Endothelial cell of umbilical vein (primary cell): ENCODE measurements at regions not wholly inside any gene's neighbourhood (a gene's known extent, or its start where the extent isn't known, plus 50 kb on each side); places are given as distances from the start of the nearest gene placed in this dataset.

Experiments
- BruUV-seq: library from RNA; stranded (reverse); fragments of 400-500 nt; replicated peaks from 2 replicates; lab custom pipeline; 2021; lab: Mats Ljungman, UMichigan
- CTCF ChIA-PET: fragments of 300-600, 350-600 bp; sonication (Branson Sonifier 250); formaldehyde crosslinking; loops from one replicate; lab custom pipeline; 2021; ENCODE audit warnings: antibody characterized with exemption, inconsistent platforms; lab: Charles Lee
- POLR2A ChIA-PET: fragments of 300-600, 350-600 bp; sonication (Branson Sonifier 250); formaldehyde crosslinking; loops from one replicate; lab custom pipeline; 2021; ENCODE audit warnings: antibody characterized with exemption, inconsistent platforms; lab: Charles Lee
- DNase-seq: peaks from one replicate; pipeline ENCODE4 v3.0.0-alpha.2; 2011; ENCODE audit warnings: low read depth, low spot score
- FAIRE-seq: peaks from 2 replicates; lab custom pipeline; 2011; peaks lifted over from hg19 to GRCh38; lab: Jason Lieb, UNC
- H2AFZ ChIP-seq: 2 replicates; pipeline ENCODE4 v1.6.0; 2012; ENCODE audit warnings: low read depth, low read length, control low read depth, inconsistent platforms
- H3K27ac ChIP-seq: 2 replicates; pipeline ENCODE4 v1.5.1; 2011; ENCODE audit warnings: low read depth, mild to moderate bottlenecking, control low read depth, low read length, moderate library complexity; ENCODE audit not compliant: insufficient read depth
- H3K27me3 ChIP-seq, 2 experiments: 2 replicates each; pipeline versions ENCODE4 v1.6.0 to v1.6.1; 2011; ENCODE audit warnings: low read length in 2 of 2, mixed read lengths in 1 of 2; ENCODE audit not compliant: control insufficient read depth in 2 of 2, insufficient read depth in 2 of 2
- H3K36me3 ChIP-seq, 2 experiments: 2 replicates in 1 of 2; 3 replicates in 1 of 2; pipeline ENCODE4 v1.5.1; 2011; ENCODE audit warnings: low read length in 2 of 2, mild to moderate bottlenecking in 1 of 2, moderate library complexity in 1 of 2; ENCODE audit not compliant: control insufficient read depth in 2 of 2, insufficient read depth in 2 of 2; ENCODE audit errors: extremely low read depth in 1 of 2
- H3K4me1 ChIP-seq: 3 replicates; pipeline ENCODE4 v1.5.1; 2011; ENCODE audit warnings: mild to moderate bottlenecking, low read length; ENCODE audit not compliant: control insufficient read depth, insufficient read depth; ENCODE audit errors: extremely low read depth
- H3K4me2 ChIP-seq: 2 replicates; pipeline ENCODE4 v1.6.1; 2011; ENCODE audit warnings: low read length, control low read depth, mixed read lengths; ENCODE audit not compliant: insufficient read depth
- H3K4me3 ChIP-seq, 3 experiments: fragments of 200-600 bp in 1 of 3; sonication (generic), shearing (Covaris generic) in 1 of 3; replicated peaks in 1 of 3; 2 replicates each; pipeline ENCODE4 v1.5.1; 2011 to 2016; ENCODE audit warnings: control low read depth in 3 of 3, low read length in 3 of 3, mild to moderate bottlenecking in 2 of 3, inconsistent platforms in 1 of 3, low read depth in 1 of 3, moderate library complexity in 1 of 3; ENCODE audit not compliant: insufficient read depth in 1 of 3
- H3K79me2 ChIP-seq: 2 replicates; pipeline ENCODE4 v1.6.0; 2012; ENCODE audit warnings: low read length, inconsistent platforms; ENCODE audit not compliant: control insufficient read depth, insufficient read depth
- H3K9ac ChIP-seq: replicated peaks from 2 replicates; pipeline ENCODE3; 2011; ENCODE audit warnings: low read length, control low read depth; ENCODE audit not compliant: insufficient read depth; ENCODE audit errors: extremely low read depth
- H3K9me1 ChIP-seq: replicated peaks from 3 replicates; pipeline ENCODE4 v1.6.0; 2011; ENCODE audit warnings: mild to moderate bottlenecking, low read length; ENCODE audit not compliant: control insufficient read depth, insufficient read depth; ENCODE audit errors: extremely low read depth
- H3K9me3 ChIP-seq: replicated peaks from 2 replicates; pipeline ENCODE4 v1.5.1; 2012; ENCODE audit warnings: low read length, inconsistent platforms; ENCODE audit not compliant: control insufficient read depth, insufficient read depth
- H4K20me1 ChIP-seq: replicated peaks from 2 replicates; pipeline ENCODE3; 2011; ENCODE audit warnings: mild to moderate bottlenecking, low read length; ENCODE audit not compliant: control insufficient read depth, insufficient read depth; ENCODE audit errors: extremely low read depth
- FOS ChIP-seq: IDR thresholded peaks from 2 replicates; pipeline ENCODE4 v1.6.1; 2011; ENCODE audit warnings: mild to moderate bottlenecking, low read length, moderate library complexity, borderline replicate concordance; ENCODE audit not compliant: insufficient read depth
- MAX ChIP-seq: IDR thresholded peaks from 2 replicates; pipeline ENCODE4 v1.6.1; 2011; ENCODE audit not compliant: insufficient read depth, insufficient read length
- dilution Hi-C: fragments of 300-500 bp; cut with MboI; formaldehyde crosslinking; loops from one replicate; pipeline ENCODE4 v1.15.0; 2019; ENCODE audit warnings: low sequenced_read_pairs; ENCODE audit not compliant: extremely low pct_ligation_motif_present
- intact Hi-C: fragments of 100-400 bp; cut with micrococcal nuclease; formaldehyde crosslinking; loops from one replicate; pipeline ENCODE4 v1.10.0; 2022

GRCh38 chr4:130851932-130852331, 1756.0 kb downstream of the C4orf33 start:
- Histone ChIP-seq H3K27me3 (no peaks in the 10 kb centered on the region), H3K4me3 (no peak overlapping the region), H3K9me1 (no peaks in the 10 kb centered on the region), H3K4me2 (no peak overlapping the region), H3K9ac (no peak overlapping the region), H3K36me3 (no peaks in the 10 kb centered on the region), H3K4me1 (no peaks in the 10 kb centered on the region), H3K27ac (no peak overlapping the region), H3K9me3 (no peaks in the 10 kb centered on the region), H4K20me1 (no peaks in the 10 kb centered on the region), H2AFZ (no peak overlapping the region), H3K79me2 (no peaks in the 10 kb centered on the region)
- ChIA-PET CTCF (interaction anchor here (0.8 kb wide), 1 partner anchor 14 kb away, joined by 3 read pairs; no protein-coding TSS in a partner anchor), POLR2A (no interaction called here)
- TF ChIP-seq MAX = no peak
- intact Hi-C loops (no loop called here), dilution Hi-C loops (no loop called here)
- BruUV-seq = no TSS peak
- FAIRE-seq (no peak), DNase-seq (no peak)

DNA sequence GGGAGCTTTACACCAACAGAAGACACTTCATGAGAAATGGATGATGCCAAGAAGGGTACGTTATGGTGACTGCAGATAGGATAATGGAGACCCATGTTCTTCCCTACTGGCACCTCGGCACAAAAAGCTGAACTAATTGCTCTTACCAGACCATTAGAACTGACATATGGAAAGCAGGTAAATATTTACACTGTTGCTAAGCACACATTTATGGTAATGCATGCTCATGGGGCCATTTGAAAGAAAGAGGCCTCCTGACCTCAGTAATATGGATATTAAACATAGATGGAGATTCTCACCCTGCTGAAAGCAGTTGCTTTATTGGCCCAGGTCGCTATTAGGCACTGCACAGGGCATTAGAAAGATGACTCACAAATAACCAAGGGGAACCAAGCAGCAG, 1759.6 kb downstream of the C4orf33 start:
- POLR2A ChIA-PET = no interaction called here

More for the DNA sequence above, 1759.6 kb downstream of the C4orf33 start:
- Histone ChIP-seq H3K27ac (no peak overlapping the region), H3K9me1 (no peaks in the 10 kb centered on the region), H3K79me2 (no peaks in the 10 kb centered on the region), H4K20me1 (no peaks in the 10 kb centered on the region), H3K9ac (no peak overlapping the region), H3K4me1 (no peaks in the 10 kb centered on the region), H3K36me3 (no peaks in the 10 kb centered on the region), H3K4me2 (no peak overlapping the region), H3K4me3 (no peak overlapping the region), H3K27me3 (no peaks in the 10 kb centered on the region), H3K9me3 (no peaks in the 10 kb centered on the region), H2AFZ (no peak overlapping the region)
- DNase-seq (no peak), FAIRE-seq (no peak)
- no TSS peak for BruUV-seq
- intact Hi-C loops = no loop called here
- TF ChIP-seq FOS = no peak
- CTCF ChIA-PET = no interaction called here
- dilution Hi-C loops = no loop called here
